HL-60/S4 treated with phorbol 12-myristate 13-acetate at 8.2 ng/mL for 4 days and 3 days (cell line): ENCODE measurements at regions not wholly inside any gene's neighbourhood (a gene's known extent, or its start where the extent isn't known, plus 50 kb on each side); places are given as distances from the start of the nearest gene placed in this dataset.

Source experiments
- in situ Hi-C: fragments of 300-500 bp; cut with MboI; formaldehyde crosslinking; loops from 2 replicates; pipeline ENCODE4 v1.15.0; 2022; ENCODE audit warnings: low sequenced_read_pairs

- in situ Hi-C loops, result no loop called here
Measured at GRCh38 chr5:62690421-62690820, 111.8 kb downstream of the LRRC70 start.

- in situ Hi-C loops, result no loop called here
Measured at GRCh38 chr5:62689599-62690368, 111.2 kb downstream of the LRRC70 start.

GRCh38 chr5:62686692-62687091 is 108.1 kb downstream of the LRRC70 start:
- in situ Hi-C loops, result no loop called here

GRCh38 chr5:62685221-62685620 is 106.6 kb downstream of the LRRC70 start:
- in situ Hi-C loops, result no loop called here

GRCh38 chr5:62684310-62684709 is 105.7 kb downstream of the LRRC70 start:
- in situ Hi-C loops, result no loop called here

GRCh38 chr5:62682059-62682458 is 103.4 kb downstream of the LRRC70 start:
- in situ Hi-C loops, result no loop called here

GRCh38 chr5:62681117-62681850 is 102.7 kb downstream of the LRRC70 start:
- in situ Hi-C loops, result no loop called here

- in situ Hi-C loops, result no loop called here
Measured at GRCh38 chr5:62680121-62680520, 101.5 kb downstream of the LRRC70 start.
